Neuronal stem cell (in vitro differentiated cells): ENCODE measurements at regions not wholly inside any gene's neighbourhood (a gene's known extent, or its start where the extent isn't known, plus 50 kb on each side); places are given as distances from the start of the nearest gene placed in this dataset.

Source experiments
- DNase-seq: peaks from one replicate; pipeline ENCODE4 v3.0.0-alpha.2; 2013; ENCODE audit warnings: low spot score
- H2AFZ ChIP-seq: one replicate; pipeline ENCODE4 v1.6.1; 2013; ENCODE audit warnings: mild to moderate bottlenecking, low read length, inconsistent platforms
- H2AK5ac ChIP-seq: 2 replicates; pipeline ENCODE4 v1.6.1; 2013; ENCODE audit warnings: low read depth, mild to moderate bottlenecking, inconsistent platforms, low read length, moderate library complexity, mixed read lengths
- H2BK120ac ChIP-seq: 2 replicates; pipeline ENCODE4 v1.6.1; 2013; ENCODE audit warnings: low read depth, mild to moderate bottlenecking, inconsistent platforms, low read length, moderate library complexity, mixed read lengths
- H2BK12ac ChIP-seq: one replicate; pipeline ENCODE4 v1.6.1; 2013; ENCODE audit warnings: low read length, inconsistent platforms
- H2BK15ac ChIP-seq: 2 replicates; pipeline ENCODE4 v1.6.1; 2013; ENCODE audit warnings: mild to moderate bottlenecking, low read length, inconsistent platforms, mixed read lengths
- H2BK5ac ChIP-seq: one replicate; pipeline ENCODE4 v1.6.1; 2013; ENCODE audit warnings: inconsistent platforms, mild to moderate bottlenecking, low read length, moderate library complexity
- H3K14ac ChIP-seq: one replicate; pipeline ENCODE4 v1.6.1; 2013; ENCODE audit warnings: low read length, inconsistent platforms
- H3K18ac ChIP-seq: 2 replicates; pipeline ENCODE4 v1.6.1; 2013; ENCODE audit warnings: low read length, inconsistent platforms
- H3K23ac ChIP-seq: 2 replicates; pipeline ENCODE4 v1.6.1; 2013; ENCODE audit warnings: low read depth, mild to moderate bottlenecking, mixed read lengths, low read length, inconsistent platforms; ENCODE audit not compliant: poor library complexity
- H3K27ac ChIP-seq: replicated peaks from 3 replicates; pipeline ENCODE4 v1.5.1; 2013; ENCODE audit warnings: low read length, inconsistent platforms
- H3K27me3 ChIP-seq, 3 experiments: 2 replicates each; pipeline ENCODE4 v1.6.1; 2013; ENCODE audit warnings: low read length in 3 of 3, mild to moderate bottlenecking in 2 of 3, inconsistent platforms in 1 of 3, low read depth in 1 of 3, mixed read lengths in 1 of 3, moderate library complexity in 1 of 3; ENCODE audit not compliant: control insufficient read depth in 3 of 3, insufficient read depth in 3 of 3
- H3K36me3 ChIP-seq, 2 donors: replicated peaks in 1 of 2; 2 replicates each; pipeline ENCODE4 v1.6.1; 2013; ENCODE audit warnings: low read length in 2 of 2; ENCODE audit not compliant: control insufficient read depth in 2 of 2, insufficient read depth in 2 of 2
- H3K4ac ChIP-seq: 2 replicates; pipeline ENCODE4 v1.6.1; 2013; ENCODE audit warnings: inconsistent platforms, mild to moderate bottlenecking, low read length, moderate library complexity
- H3K4me1 ChIP-seq, 2 donors: 1 replicate in 1 of 2; 2 replicates in 1 of 2; pipeline ENCODE4 v1.6.1; 2013; ENCODE audit warnings: low read length in 2 of 2, low read depth in 1 of 2; ENCODE audit not compliant: control insufficient read depth in 2 of 2, insufficient read depth in 1 of 2
- H3K4me2 ChIP-seq: one replicate; pipeline ENCODE4 v1.6.1; 2013; ENCODE audit warnings: mild to moderate bottlenecking, low read length, inconsistent platforms; ENCODE audit not compliant: insufficient read depth, poor library complexity, severe bottlenecking
- H3K4me3 ChIP-seq, 2 donors: 2 replicates each; pipeline ENCODE4 v1.5.1; 2013; ENCODE audit warnings: low read length in 2 of 2, mild to moderate bottlenecking in 2 of 2, inconsistent platforms in 1 of 2, moderate library complexity in 1 of 2
- H3K79me1 ChIP-seq: one replicate; pipeline ENCODE4 v1.6.1; 2013; ENCODE audit warnings: low read depth, mild to moderate bottlenecking, inconsistent platforms, low read length, moderate library complexity
- H3K9ac ChIP-seq: one replicate; pipeline ENCODE4 v1.6.1; 2013; ENCODE audit warnings: mild to moderate bottlenecking, low read depth, low read length, inconsistent platforms; ENCODE audit not compliant: poor library complexity
- H3K9me3 ChIP-seq, 2 donors: replicated peaks in 1 of 2; 2 replicates each; pipeline versions ENCODE3 to v1.6.1; 2013; ENCODE audit warnings: low read length in 2 of 2, mild to moderate bottlenecking in 2 of 2, inconsistent platforms in 1 of 2, low read depth in 1 of 2, mixed read lengths in 1 of 2, moderate library complexity in 1 of 2; ENCODE audit not compliant: control insufficient read depth in 2 of 2, insufficient read depth in 1 of 2
- H4K8ac ChIP-seq: one replicate; pipeline ENCODE4 v1.6.1; 2013; ENCODE audit warnings: low read depth, mild to moderate bottlenecking, inconsistent platforms, low read length, moderate library complexity
- H4K91ac ChIP-seq: one replicate; pipeline ENCODE4 v1.6.1; 2013; ENCODE audit warnings: low read length, low read depth, mild to moderate bottlenecking, inconsistent platforms; ENCODE audit not compliant: poor library complexity
- WGBS, 2 donors: extraction: QIAGEN DNeasy Blood & Tissue Kit; methylation state at CpG; one replicate each; pipeline ENCODE4 v1.1.7; 2013; ENCODE audit warnings: missing lambda C conversion rate in 2 of 2, mixed read lengths in 1 of 2; ENCODE audit not compliant: insufficient read length in 2 of 2, insufficient replicate concordance in 1 of 2; ENCODE audit errors: extremely low coverage in 2 of 2; 5-methylcytosine and 5-hydroxymethylcytosine counted together

- H3K36me3 ChIP-seq = no peaks in the 10 kb centered on the region
- H3K14ac ChIP-seq = no peak overlapping the region
- H3K79me1 ChIP-seq = no peaks in the 10 kb centered on the region
- no peak overlapping the region for H4K91ac ChIP-seq
- peaks cover 0 to 4% of the 10 kb centered on the region in 2 donors for H3K9me3 ChIP-seq
- H2BK15ac ChIP-seq = no peak overlapping the region
- H2AFZ ChIP-seq = no peak overlapping the region
- no peak overlapping the region for H2BK12ac ChIP-seq
- peaks cover 0 to 3% of the 10 kb centered on the region in 2 donors for H3K4me1 ChIP-seq
- no peak overlapping the region for H2AK5ac ChIP-seq
- H2BK120ac ChIP-seq = no peak overlapping the region
- no peaks in the 10 kb centered on the region for H3K27me3 ChIP-seq
- H3K9ac ChIP-seq = no peak overlapping the region
- no peak for DNase-seq
- H3K4ac ChIP-seq = no peak overlapping the region
- no peak overlapping the region for H3K27ac ChIP-seq
- no peak overlapping the region for H4K8ac ChIP-seq
- H2BK5ac ChIP-seq = no peak overlapping the region
- H3K23ac ChIP-seq = no peak overlapping the region
- no peak overlapping the region for H3K4me3 ChIP-seq
- no peak overlapping the region for H3K18ac ChIP-seq
- no CpG with 5 or more reads among the region's 2 CpGs for WGBS, 2 donors
- no peak overlapping the region for H3K4me2 ChIP-seq
Observed at GRCh38 chr6:110554441-110554840, 78.0 kb upstream of the SLC22A16 start.

DNA sequence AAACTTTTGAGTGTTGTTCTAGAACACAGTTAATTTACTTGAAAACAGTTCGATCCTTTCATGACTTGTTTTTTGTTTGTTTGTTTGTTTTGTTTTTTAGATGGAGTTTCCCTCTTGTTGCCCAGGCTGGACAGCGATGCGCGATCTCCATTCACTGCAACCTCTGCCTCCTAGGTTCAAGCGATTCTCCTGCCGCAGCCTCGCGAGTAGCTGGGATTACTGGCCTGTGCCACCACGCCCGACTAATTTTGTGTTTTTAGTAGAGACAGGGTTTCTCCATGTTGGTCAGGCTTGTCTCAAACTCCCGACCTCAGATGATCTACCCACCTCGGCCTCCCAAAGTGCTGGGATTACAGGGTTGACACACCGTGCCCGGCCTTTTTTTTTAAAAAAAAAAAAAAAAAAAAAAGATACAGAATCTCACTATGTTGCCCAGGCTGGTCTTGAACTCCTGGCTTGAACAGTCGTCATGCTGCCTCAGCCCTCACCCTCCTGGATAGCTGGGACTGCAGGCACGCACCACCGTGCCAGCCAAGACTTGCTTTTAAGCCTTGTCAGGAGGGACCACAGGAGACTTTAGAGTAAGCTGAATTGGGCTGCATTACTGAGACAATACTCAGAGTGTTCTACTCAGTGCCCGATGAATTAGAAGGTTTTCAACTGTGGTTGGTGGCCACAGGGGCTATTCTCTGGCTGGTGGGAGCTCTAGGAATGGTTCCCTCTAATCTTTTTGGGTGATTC is 76.7 kb upstream of the SLC22A16 start:
- Histone ChIP-seq H3K79me1 (no peaks in the 10 kb centered on the region), H3K4me2 (no peak overlapping the region), H4K91ac (no peak overlapping the region), H3K18ac (no peak overlapping the region), H3K4me3 (no peak overlapping the region), H2BK15ac (no peak overlapping the region), H3K27ac (no peak overlapping the region), H2BK120ac (no peak overlapping the region), H4K8ac (no peak overlapping the region), H3K4me1 (peaks cover 0 to 3% of the 10 kb centered on the region in 2 donors), H3K9me3 (peaks cover 0 to 4% of the 10 kb centered on the region in 2 donors), H3K9ac (no peak overlapping the region), H3K23ac (no peak overlapping the region), H2BK5ac (no peak overlapping the region), H3K36me3 (no peaks in the 10 kb centered on the region), H2AK5ac (no peak overlapping the region), H3K14ac (no peak overlapping the region), H2AFZ (no peak overlapping the region), H3K27me3 (no peaks in the 10 kb centered on the region), H3K4ac (no peak overlapping the region), H2BK12ac (no peak overlapping the region)
- WGBS, 2 donors = no CpG with 5 or more reads among the region's 18 CpGs
- DNase-seq = no peak

DNA sequence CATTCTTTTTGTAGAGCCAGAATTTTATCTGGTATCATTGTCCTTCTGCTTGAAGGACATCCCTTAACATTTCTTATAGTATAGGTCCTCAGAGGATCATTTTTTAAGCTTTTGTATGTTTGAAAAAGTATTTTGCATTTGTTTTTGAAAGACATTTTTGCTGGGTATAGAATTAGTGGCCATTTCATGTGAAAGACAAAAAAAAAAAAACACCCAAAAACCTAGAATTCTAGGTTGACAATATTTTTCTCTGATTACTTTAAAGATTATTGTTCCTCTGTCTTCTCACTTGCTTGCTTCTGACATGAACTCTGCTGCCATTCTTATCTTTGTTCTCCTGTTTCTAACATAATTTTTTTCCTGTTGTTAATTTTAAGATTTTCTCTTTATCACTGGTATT is 75.7 kb upstream of the SLC22A16 start:
- Histone ChIP-seq H2AFZ (no peak overlapping the region), H3K27me3 (no peaks in the 10 kb centered on the region), H3K4me3 (no peak overlapping the region), H2AK5ac (no peak overlapping the region), H3K79me1 (no peaks in the 10 kb centered on the region), H3K4ac (no peak overlapping the region), H2BK15ac (no peak overlapping the region), H2BK120ac (no peak overlapping the region), H3K4me2 (no peak overlapping the region), H4K91ac (no peak overlapping the region), H3K27ac (no peak overlapping the region), H3K18ac (no peak overlapping the region), H3K36me3 (no peaks in the 10 kb centered on the region), H3K14ac (no peak overlapping the region), H3K9me3 (peaks cover 0 to 4% of the 10 kb centered on the region in 2 donors), H2BK5ac (no peak overlapping the region), H3K23ac (no peak overlapping the region), H3K4me1 (peaks cover 0 to 1% of the 10 kb centered on the region in 2 donors), H2BK12ac (no peak overlapping the region), H4K8ac (no peak overlapping the region), H3K9ac (no peak overlapping the region)
- no peak for DNase-seq

- no peaks in the 10 kb centered on the region for H3K4me1 ChIP-seq
- H3K14ac ChIP-seq = no peak overlapping the region
- H2BK5ac ChIP-seq = no peak overlapping the region
- H3K27ac ChIP-seq = no peak overlapping the region
- H2AK5ac ChIP-seq = no peak overlapping the region
- H3K9me3 ChIP-seq = peaks cover 2 to 4% of the 10 kb centered on the region in 2 donors
- H3K4me2 ChIP-seq = no peak overlapping the region
- H4K91ac ChIP-seq = no peak overlapping the region
- H3K23ac ChIP-seq = no peak overlapping the region
- no peak overlapping the region for H2BK15ac ChIP-seq
- H3K9ac ChIP-seq = no peak overlapping the region
- WGBS, 2 donors = no CpG with 5 or more reads among the region's 11 CpGs
- H2BK12ac ChIP-seq = no peak overlapping the region
- H2BK120ac ChIP-seq = no peak overlapping the region
- no peak overlapping the region for H4K8ac ChIP-seq
- no peaks in the 10 kb centered on the region for H3K36me3 ChIP-seq
- H3K27me3 ChIP-seq = no peaks in the 10 kb centered on the region
- no peaks in the 10 kb centered on the region for H3K79me1 ChIP-seq
- DNase-seq = no peak
- H3K4ac ChIP-seq = no peak overlapping the region
- H3K4me3 ChIP-seq = no peak overlapping the region
- H2AFZ ChIP-seq = no peak overlapping the region
- no peak overlapping the region for H3K18ac ChIP-seq
Observed at GRCh38 chr6:110551088-110551487, 74.7 kb upstream of the SLC22A16 start.
